RCC 7860 (cell line): ENCODE measurements at regions not wholly inside any gene's neighbourhood (a gene's known extent, or its start where the extent isn't known, plus 50 kb on each side); places are given as distances from the start of the nearest gene placed in this dataset.
"Not testable (repeated sequence)": the region's sequence is repeated elsewhere in the genome, so short reads cannot be mapped to it uniquely, and the experiment has no call there.

ENCODE experiments used
- DNase-seq: peaks from one replicate; pipeline ENCODE4 v3.0.0-alpha.2; 2015; ENCODE audit warnings: low spot score
- FAIRE-seq: peaks from 2 replicates; lab custom pipeline; 2012; peaks lifted over from hg19 to GRCh38; lab: Jason Lieb, UNC

GRCh38 chr2:145811276-145812164 lies 1291.6 kb upstream of the ZEB2 start:
- FAIRE-seq, result no peak
- DNase-seq, result no peak

- DNase-seq, result no peak
- FAIRE-seq, result no peak
Observed at GRCh38 chr2:145807968-145808367, 1288.0 kb upstream of the ZEB2 start.

GRCh38 chr2:145807554-145807953 lies 1287.6 kb upstream of the ZEB2 start:
- no peak for DNase-seq
- no peak for FAIRE-seq

GRCh38 chr2:145806546-145806945 lies 1286.6 kb upstream of the ZEB2 start:
- FAIRE-seq (no peak), DNase-seq (no peak)

GRCh38 chr2:145802133-145802532 lies 1282.2 kb upstream of the ZEB2 start:
- FAIRE-seq (no peak), DNase-seq (no peak)

GRCh38 chr2:145801210-145801609 lies 1281.3 kb upstream of the ZEB2 start:
- no peak for FAIRE-seq
- no peak for DNase-seq

- DNase-seq (peak; percentile 73), FAIRE-seq (peak; percentile 79)
Observed at GRCh38 chr2:145800151-145801091, 1280.5 kb upstream of the ZEB2 start.

- FAIRE-seq (no peak), DNase-seq (no peak)
Observed at GRCh38 chr2:145799595-145800108, 1279.7 kb upstream of the ZEB2 start.

- no peak for FAIRE-seq
- DNase-seq, result no peak
Observed at GRCh38 chr2:145798419-145798818, 1278.5 kb upstream of the ZEB2 start.

GRCh38 chr2:145797692-145798091 lies 1277.8 kb upstream of the ZEB2 start:
- peak; percentile 68 for FAIRE-seq
- peak; percentile 43 for DNase-seq

GRCh38 chr2:145792745-145793144 lies 1272.8 kb upstream of the ZEB2 start:
- FAIRE-seq, result no peak
- no peak for DNase-seq

- no peak for FAIRE-seq
- DNase-seq, result no peak
Observed at GRCh38 chr2:145789636-145790035, 1269.7 kb upstream of the ZEB2 start.

- not testable (repeated sequence) for DNase-seq, FAIRE-seq
Observed at GRCh38 chr2:145787597-145788361, 1267.9 kb upstream of the ZEB2 start.

- DNase-seq, FAIRE-seq: not testable (repeated sequence)
Observed at GRCh38 chr2:145782607-145783006, 1262.7 kb upstream of the ZEB2 start.

GRCh38 chr2:145777914-145778313 lies 1258.0 kb upstream of the ZEB2 start:
- FAIRE-seq (no peak), DNase-seq (no peak)

- no peak for FAIRE-seq
- peak; percentile 67 for DNase-seq
Observed at GRCh38 chr2:145777297-145777696, 1257.4 kb upstream of the ZEB2 start.

- DNase-seq (no peak), FAIRE-seq (no peak)
Observed at GRCh38 chr2:145775591-145775990, 1255.7 kb upstream of the ZEB2 start.

- no peak for FAIRE-seq
Observed at GRCh38 chr2:145771525-145771924, 1251.6 kb upstream of the ZEB2 start.

GRCh38 chr2:145769011-145769716 lies 1249.2 kb upstream of the ZEB2 start:
- no peak for DNase-seq
- FAIRE-seq, result no peak

More at GRCh38 chr2:145771525-145771924, 1251.6 kb upstream of the ZEB2 start:
- DNase-seq, result no peak

GRCh38 chr2:145765874-145766273 lies 1246.0 kb upstream of the ZEB2 start:
- DNase-seq, result peak; percentile 14
- FAIRE-seq, result no peak
